ENCODE measurements at regions not wholly inside any gene's neighbourhood (a gene's known extent, or its start where the extent isn't known, plus 50 kb on each side); places are given as distances from the start of the nearest gene placed in this dataset.

- no peak for TF ChIP-seq ZNF70 (CRISPR knock-in tag; IDR thresholded peaks at IDR 0.05)
- TF ChIP-seq PPARA (CRISPR knock-in tag; IDR thresholded peaks at IDR 0.05; ENCODE audit: borderline replicate concordance) = no peak
Observed at GRCh38 chr9:26667882-26668281, 224.7 kb downstream of the CAAP1 start.

Data from SK-N-SH treated with all-trans-retinoic acid at 6 μM for 48 hours (cell line).